Central memory CD8-positive, alpha-beta T cell (primary cell): ENCODE measurements at regions not wholly inside any gene's neighbourhood (a gene's known extent, or its start where the extent isn't known, plus 50 kb on each side); places are given as distances from the start of the nearest gene placed in this dataset.
A peak's percentile ranks its signal among the peaks of the same experiment; 100 is the strongest.

Experiments
- ATAC-seq: fragments of 150-1000 bp; cut with Tn5 transposase; replicated peaks from 2 replicates; pipeline ENCODE4 v1.10.0; 2022; ENCODE audit warnings: mild to moderate bottlenecking, moderate FRiP score, moderate number of reproducible peaks; ENCODE audit not compliant: poor library complexity, severe bottlenecking; ENCODE audit errors: extremely low read depth
- DNase-seq, 2 donors: peaks; one replicate each; pipeline ENCODE4 v3.0.0; 2021; ENCODE audit warnings: low spot score in 2 of 2
- H3K27ac Mint-ChIP-seq: one replicate; pipeline ENCODE4 v1.8.0; 2022; ENCODE audit warnings: low read depth, mild to moderate bottlenecking, moderate library complexity, mixed read lengths
- H3K27me3 Mint-ChIP-seq: one replicate; pipeline ENCODE4 v1.8.0; 2022; ENCODE audit warnings: mixed read lengths
- H3K36me3 Mint-ChIP-seq: one replicate; pipeline ENCODE4 v1.8.0; 2022; ENCODE audit warnings: mild to moderate bottlenecking, moderate library complexity, mixed read lengths; ENCODE audit not compliant: insufficient read depth
- H3K4me1 Mint-ChIP-seq: one replicate; pipeline ENCODE4 v1.8.0; 2022; ENCODE audit warnings: mixed read lengths
- H3K4me3 Mint-ChIP-seq: one replicate; pipeline ENCODE4 v1.8.0; 2022; ENCODE audit warnings: mild to moderate bottlenecking, moderate library complexity, mixed read lengths
- H3K9me3 Mint-ChIP-seq: one replicate; pipeline ENCODE4 v1.8.0; 2022; ENCODE audit warnings: mixed read lengths

DNA sequence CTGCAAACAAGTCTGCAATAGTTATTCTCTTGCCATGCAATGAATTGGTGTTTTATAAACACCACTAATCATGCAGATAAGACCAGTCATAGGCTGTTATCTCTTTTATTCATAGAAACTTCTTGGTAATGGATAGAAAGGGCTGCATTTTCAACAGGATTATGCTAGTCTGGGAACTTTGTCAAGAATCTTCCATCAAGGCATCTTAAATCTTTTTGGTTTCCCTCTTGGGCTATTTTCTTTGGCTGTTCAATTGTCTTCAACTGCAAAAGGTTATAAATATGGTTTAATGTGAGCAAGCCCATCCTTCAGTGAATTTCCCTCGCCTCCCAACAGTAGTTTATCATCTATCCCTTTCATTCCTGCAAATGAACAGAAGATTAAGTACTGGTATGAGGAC is 59.0 kb upstream of the MINAR1 start:
- no peak for DNase-seq
- no peaks in the 10 kb centered on the region for H3K4me1 Mint-ChIP-seq
- no peak overlapping the region for H3K4me3 Mint-ChIP-seq
- H3K27me3 Mint-ChIP-seq: no peaks in the 10 kb centered on the region
- peaks cover 2% of the 10 kb centered on the region for H3K36me3 Mint-ChIP-seq
- H3K9me3 Mint-ChIP-seq: no peaks in the 10 kb centered on the region
- ATAC-seq: no peak
- H3K27ac Mint-ChIP-seq: no peak overlapping the region

DNA sequence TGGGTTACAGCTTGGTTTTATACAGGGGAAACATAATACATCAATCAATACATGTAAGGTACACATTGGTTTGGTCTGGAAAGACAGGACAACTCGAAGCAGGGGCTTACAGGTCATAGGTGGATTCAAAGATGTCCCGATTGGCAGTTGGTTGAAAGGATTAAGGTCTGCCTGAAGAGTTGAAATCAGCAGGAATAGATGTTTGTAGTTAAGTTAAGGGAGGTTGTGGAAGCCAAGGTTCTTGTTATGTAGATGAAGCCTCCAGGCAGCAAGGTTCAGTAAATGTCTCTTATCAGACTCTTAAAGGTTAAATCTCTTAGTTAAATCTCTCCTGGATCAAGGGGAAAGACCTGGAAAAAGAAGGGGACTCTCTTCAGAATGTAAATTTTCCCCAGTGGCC is 58.4 kb upstream of the MINAR1 start:
- peaks cover 2% of the 10 kb centered on the region for H3K36me3 Mint-ChIP-seq
- H3K27me3 Mint-ChIP-seq: no peaks in the 10 kb centered on the region
- H3K4me1 Mint-ChIP-seq: no peaks in the 10 kb centered on the region
- no peak overlapping the region for H3K4me3 Mint-ChIP-seq
- ATAC-seq (no peak), DNase-seq (no peak)
- no peaks in the 10 kb centered on the region for H3K9me3 Mint-ChIP-seq
- H3K27ac Mint-ChIP-seq: no peak overlapping the region

DNA sequence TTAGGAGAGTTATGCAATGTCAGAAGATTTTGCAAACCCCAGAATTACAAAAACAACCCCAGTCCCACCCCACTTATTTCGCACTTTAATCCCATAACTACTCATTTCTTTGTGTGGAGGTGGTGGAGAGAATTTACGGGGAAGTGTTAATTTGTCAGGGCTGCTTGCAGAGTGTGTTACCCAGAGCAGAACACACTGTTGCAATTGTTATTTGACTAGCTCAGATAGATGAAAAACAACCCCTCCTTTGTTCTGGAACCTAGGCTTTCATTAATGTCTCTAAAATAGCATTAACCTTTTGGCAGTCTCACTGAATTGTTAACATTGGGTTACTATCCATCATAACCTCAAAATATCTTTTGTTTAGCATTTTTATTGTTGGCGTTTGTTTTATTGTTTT is 55.8 kb upstream of the MINAR1 start:
- ATAC-seq (no peak), DNase-seq (no peak)
- Mint-ChIP-seq H3K27ac (no peak overlapping the region), H3K4me3 (no peak overlapping the region), H3K36me3 (peaks cover 2% of the 10 kb centered on the region), H3K9me3 (no peaks in the 10 kb centered on the region), H3K4me1 (no peaks in the 10 kb centered on the region), H3K27me3 (no peaks in the 10 kb centered on the region)

DNA sequence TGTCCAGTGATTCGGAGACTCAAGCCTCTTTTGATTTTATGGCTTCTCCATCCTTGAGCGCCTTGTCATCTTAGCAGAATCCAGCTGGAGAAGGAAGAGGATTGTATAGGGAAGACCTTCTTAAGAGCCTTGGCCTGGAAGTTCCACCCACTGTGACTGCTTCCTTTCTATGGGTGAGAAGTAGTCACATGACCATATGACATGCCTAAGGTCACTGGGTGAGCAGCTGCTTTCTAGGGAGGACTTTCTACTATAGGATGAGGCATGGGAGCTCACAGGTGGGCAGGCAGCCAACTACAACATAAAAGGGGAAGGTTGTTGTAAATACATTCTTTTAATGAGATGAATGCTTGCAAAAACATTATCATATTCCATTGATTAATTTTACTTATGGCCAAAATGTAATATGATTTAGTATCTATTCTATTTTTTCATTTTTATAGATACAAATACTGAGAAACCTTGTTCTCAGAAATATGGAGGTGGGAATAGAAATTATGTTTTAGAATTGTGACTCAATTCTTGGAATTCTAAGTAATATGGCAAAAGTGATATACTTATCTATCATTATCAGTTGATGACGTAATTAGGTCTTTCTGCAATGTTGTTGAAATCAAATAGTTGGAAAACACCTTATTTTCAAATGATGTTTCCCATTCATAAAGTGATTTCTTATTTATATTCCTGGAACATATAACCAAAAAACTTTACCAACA is 53.6 kb upstream of the MINAR1 start:
- Mint-ChIP-seq H3K4me3 (no peak overlapping the region), H3K4me1 (no peaks in the 10 kb centered on the region), H3K9me3 (no peaks in the 10 kb centered on the region), H3K27ac (no peak overlapping the region), H3K36me3 (no peaks in the 10 kb centered on the region), H3K27me3 (no peaks in the 10 kb centered on the region)
- DNase-seq (no peak), ATAC-seq (no peak)

DNA sequence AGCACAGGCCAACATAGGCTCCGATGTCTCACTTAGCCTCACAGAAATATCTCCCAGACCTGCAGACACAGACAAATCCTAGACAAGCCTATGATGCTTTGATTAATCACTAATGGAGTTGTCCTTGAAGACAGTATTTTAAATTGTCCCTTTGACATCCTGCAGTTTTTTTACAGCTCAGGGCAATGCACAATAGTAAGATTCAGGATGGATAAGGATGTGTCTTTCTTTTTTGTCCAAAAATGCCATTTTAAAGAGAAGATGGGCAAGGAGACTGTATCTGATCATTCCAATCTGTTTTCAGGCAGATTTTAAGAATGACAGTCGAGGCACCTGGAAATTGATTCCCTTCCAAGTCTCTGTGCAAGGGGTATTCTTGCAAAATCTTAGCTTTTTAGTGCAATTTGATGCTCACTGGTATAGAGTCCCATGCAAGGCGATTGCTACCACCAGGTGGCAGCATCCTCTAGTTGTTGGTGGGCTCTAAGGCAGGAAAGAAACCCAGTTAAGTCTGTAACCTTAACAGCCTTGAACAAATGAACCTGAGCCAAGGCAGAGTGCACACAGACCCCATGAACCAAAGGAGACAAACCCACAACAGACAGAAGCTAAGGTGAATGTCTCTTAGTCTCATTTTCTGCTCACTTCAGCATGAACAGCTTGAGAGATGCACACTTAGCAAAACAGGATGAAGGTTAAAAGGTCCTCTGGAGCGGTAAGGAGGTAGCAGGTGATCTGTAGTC is 51.2 kb upstream of the MINAR1 start:
- Mint-ChIP-seq H3K9me3 (no peaks in the 10 kb centered on the region), H3K27me3 (no peaks in the 10 kb centered on the region), H3K27ac (no peak overlapping the region), H3K36me3 (no peaks in the 10 kb centered on the region), H3K4me3 (no peak overlapping the region), H3K4me1 (no peaks in the 10 kb centered on the region)
- DNase-seq (peak; percentile 49 to 60), ATAC-seq (peak; percentile 75)

DNA sequence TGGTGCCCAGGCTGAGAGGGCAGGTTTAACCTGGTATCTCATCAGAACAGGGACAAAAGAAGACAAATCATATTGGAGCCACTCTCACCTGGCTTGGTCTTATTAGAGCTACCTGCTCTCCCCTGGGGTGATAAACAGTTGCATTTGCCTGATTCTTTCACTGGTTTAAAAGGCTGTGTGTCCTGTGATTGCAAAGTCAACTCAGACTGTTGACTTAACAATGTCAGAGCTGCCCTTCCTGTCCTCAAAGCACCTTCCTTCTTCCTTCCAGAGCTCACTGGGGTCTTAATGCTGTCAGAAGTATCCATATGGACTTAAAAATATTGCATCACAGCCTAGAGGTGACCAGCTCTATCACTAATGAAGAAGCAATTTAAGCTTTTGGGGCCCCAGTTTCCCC is 50.5 kb upstream of the MINAR1 start:
- H3K36me3 Mint-ChIP-seq: no peaks in the 10 kb centered on the region
- ATAC-seq: no peak

More for the DNA sequence above, 50.5 kb upstream of the MINAR1 start:
- no peaks in the 10 kb centered on the region for H3K27me3 Mint-ChIP-seq
- H3K4me3 Mint-ChIP-seq: no peak overlapping the region
- H3K9me3 Mint-ChIP-seq: no peaks in the 10 kb centered on the region
- no peaks in the 10 kb centered on the region for H3K4me1 Mint-ChIP-seq
- no peak overlapping the region for H3K27ac Mint-ChIP-seq
- no peak for DNase-seq
